Inflammatory macrophage treated with lipopolysaccharide for 1 hour (primary cell): ENCODE measurements at regions not wholly inside any gene's neighbourhood (a gene's known extent, or its start where the extent isn't known, plus 50 kb on each side); places are given as distances from the start of the nearest gene placed in this dataset.

Source experiments
- DNase-seq, 2 donors: peaks; one replicate each; pipeline ENCODE4 v3.0.0-alpha.2; 2020 to 2022

DNA sequence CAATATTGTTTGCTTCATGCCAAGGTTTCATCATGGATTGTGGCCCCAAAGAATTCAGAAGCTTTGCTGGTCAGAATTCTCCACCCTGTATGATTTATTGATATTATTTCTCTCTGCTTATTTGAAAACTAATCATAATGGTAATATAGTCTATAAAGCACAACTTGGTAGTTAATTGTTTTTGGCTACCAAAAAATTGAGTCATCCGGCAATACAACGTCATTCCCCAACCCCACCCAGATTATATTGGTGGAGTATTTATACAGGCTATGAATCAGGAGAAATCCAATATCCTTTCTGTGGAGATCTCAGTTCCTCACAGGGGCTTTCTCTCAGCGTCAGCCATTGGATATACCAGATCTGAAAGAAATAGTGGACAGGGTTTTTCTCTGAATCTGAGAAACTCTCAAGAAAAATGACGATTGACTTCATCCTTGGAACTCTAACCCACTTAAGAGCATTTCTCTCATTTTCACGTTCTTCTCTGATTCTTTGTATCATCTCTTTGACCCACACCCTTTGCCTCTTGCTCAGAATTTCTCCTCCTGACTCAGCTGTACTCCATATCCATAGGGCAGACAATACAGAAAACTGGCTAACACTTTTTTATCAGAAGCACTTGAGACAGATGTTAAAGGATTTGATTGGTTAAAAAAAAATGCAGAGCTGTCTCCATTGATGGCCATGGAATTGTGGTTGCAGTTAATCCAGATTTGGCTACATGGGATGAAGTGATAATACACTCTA lies 1055.8 kb upstream of the CADM2 start:
- no peak for DNase-seq

DNA sequence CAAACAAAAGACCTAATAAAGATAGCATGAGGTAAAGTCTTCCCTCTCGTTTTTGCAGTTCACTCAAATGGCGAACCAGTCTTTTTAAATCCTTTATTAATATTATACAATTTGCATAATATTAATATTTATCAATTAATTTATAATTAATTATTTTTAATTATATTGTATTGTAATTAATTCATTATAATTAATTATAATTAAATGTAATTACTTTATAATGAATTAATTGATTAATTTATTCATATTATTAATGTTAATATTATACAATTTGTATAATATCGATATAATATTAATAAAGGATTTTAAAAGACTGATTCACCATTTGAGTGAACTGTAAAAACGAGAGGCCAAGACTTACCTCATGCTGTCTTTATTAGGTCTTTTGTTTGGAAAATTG lies 1045.4 kb upstream of the CADM2 start:
- DNase-seq = no peak

DNA sequence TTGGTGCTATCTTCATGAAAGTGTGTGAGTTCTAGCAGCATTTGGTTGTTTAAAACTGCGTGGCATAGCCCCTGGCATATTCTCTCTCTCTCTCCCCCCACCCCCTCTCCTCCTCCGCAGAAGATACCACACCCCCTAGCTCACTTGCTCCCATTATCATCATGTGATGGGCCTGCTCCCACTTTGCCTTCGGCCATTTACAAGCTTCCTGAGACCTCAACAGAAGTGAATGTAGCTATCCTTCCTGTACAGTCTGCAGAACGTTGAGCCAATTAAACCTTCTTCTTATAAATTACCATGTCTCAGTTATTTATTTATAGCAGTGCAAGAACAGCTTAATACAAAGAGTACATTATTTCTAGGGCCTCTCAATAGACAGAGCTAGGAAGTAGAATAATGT lies 1032.5 kb upstream of the CADM2 start:
- no peak for DNase-seq

DNA sequence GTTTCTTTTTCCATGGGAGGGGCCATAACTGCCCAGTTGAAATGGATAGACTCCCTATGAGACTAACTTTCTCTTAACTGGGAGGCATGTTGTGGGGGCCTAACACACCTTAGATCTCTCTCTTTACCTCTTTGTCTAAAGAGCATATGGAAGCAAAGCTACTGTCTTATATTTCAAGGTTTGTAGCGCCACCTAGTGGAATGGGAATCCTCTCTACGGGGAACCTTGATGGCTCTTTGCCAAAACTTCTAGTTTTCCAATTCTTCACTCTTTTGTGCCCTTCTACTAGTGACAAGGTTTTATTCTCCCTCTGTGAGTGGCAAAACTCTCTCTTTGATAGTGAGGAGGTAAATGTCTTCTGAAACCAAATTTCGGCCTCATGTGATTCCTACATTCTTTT lies 1030.4 kb upstream of the CADM2 start:
- no peak for DNase-seq

DNA sequence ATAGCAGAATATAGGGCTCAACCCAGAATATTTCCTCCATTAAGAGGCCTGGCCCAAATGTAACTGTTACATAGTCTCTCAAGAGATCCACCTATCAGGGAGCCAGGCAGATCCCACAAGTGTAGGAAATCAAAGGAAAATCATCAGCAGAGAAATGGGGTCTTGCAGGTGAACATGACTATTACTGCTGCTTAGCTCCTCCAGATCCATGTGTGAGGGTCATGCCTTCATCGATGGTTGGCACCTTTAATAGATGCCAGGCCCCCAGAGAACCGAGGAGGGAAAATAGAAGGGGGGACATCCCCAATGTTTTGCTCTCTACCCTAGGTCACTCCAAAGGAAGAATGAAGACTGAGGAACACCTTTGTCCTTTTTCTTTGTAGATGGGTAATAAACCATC lies 1029.9 kb upstream of the CADM2 start:
- DNase-seq = no peak

DNA sequence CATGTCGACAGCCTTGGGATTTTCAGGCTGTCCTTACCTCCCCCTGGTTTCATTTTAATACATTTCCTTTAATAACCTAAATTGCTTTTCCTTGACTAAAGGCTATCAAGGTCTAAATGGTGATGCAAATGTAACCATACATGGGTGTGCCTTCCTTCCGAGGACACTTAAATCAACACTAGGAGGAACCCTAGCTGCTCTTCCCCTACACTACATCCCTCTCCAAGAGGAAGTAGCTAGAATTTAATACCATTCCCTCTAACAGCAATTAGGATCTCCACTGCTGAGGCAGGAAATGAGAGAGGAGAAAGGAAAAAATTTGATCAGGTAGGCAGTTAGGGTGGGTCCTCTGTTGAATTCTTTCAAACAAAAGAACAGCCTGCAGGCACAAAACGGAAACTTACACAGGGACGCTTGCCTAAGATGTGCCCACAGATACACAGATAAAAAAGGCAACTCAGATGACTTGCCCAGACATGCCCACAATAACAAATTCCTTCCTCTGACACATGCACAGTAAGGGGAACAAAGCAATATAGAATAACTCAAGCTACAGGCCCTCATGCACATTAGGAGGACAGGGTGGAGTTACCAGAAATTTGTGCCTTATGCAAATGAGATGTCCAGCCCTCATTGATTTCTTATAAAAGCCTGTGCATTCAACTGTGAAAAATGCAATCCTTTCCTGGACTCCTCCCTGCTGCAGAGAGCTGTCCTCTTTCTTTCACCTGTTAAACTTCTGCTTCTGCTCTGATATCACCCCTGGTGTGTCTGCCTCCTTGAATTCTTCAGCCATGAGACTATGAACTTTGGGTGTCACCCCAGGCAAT lies 1024.4 kb upstream of the CADM2 start:
- no peak for DNase-seq

DNA sequence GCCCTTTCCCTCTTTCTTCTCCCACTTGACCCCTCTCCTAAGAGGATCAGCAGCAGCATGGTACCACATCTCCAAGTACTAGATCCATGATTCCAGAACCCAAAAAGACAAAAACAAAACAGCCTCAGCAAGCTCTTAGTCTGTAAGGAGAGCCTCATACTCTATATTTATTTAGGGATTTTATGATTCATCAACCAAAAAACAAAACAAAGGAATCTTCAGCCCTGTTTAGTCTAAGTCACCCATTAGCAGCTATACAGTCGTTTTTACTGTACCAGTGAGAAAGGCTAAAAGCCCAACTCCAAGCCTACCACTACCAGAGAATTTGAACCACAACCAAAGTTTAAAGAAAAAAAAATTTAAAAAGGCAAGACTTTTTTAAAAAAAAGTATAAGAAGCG lies 1020.3 kb upstream of the CADM2 start:
- no peak for DNase-seq

DNA sequence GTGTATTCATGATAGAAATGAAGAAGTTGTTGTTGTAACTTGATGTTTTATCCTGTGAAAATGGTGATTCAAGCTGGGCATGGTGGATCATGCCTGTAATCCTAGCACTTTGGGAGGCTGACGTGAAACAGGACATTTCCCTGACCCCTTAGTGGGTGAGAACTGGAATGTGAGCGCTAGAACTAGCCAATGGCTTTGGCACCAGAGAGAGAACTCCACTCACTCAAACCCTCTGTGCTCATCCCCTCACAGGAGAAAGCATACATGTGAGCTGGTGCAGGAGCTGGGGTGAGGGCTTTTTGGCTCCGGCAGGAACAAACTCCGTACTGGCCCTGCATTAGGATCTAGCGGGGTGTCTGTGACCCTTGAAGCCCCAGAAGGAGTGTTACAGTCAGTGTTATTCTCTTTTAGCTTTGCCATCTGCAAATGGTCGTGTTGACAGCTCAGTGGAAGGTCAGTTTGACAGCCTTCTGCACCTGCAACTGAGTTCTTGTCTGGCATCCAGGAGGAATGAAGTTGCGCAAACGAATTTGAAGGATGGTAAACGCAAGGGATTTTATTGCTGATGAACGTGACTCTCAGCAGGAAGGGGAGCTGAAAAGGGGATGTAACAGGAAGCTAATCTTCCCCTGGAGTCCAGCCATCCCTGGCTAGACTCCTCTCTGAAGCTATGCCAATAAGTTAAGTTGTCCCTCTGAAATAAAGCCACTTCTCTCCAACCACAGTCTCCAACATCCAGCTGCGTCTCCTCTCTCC lies 1016.6 kb upstream of the CADM2 start:
- no peak for DNase-seq

DNA sequence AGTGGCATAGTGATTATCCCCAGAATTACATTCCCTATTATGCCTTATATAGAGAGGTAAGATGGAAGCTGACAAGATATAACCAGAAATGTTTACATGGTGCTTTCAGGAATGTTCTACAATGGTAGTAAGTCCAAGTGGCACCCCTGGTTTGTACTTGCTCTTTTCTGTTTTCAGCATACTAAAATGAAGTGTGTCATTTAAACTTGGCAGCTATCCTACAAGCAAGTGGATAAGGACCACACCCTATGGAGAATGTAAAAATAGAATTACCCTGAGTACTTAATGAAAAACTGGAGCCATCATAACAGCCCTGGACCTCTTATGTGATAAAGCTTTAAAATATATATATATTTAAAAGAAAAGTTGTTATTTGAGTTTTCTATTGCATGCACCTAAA lies 1012.7 kb upstream of the CADM2 start:
- no peak for DNase-seq

DNA sequence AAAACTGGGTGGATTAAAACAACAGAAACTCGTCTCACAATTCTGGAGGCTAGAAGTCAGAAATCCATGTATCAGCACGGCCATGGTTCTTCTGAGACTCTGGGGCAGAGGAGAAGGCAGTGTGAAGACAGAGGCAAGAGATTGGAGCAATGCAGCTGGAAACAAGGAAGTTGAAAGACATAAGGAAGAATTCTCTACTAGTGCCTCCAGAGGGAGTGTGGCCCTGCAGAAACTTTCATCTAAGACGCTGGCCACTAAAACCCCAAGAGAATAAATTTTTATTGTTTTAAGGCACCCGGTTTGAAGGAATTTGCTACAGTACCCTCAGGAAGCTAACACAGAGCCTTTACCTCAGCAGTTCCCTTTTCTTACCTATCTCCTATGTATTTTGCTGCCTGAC lies 1012.2 kb upstream of the CADM2 start:
- DNase-seq = no peak

DNA sequence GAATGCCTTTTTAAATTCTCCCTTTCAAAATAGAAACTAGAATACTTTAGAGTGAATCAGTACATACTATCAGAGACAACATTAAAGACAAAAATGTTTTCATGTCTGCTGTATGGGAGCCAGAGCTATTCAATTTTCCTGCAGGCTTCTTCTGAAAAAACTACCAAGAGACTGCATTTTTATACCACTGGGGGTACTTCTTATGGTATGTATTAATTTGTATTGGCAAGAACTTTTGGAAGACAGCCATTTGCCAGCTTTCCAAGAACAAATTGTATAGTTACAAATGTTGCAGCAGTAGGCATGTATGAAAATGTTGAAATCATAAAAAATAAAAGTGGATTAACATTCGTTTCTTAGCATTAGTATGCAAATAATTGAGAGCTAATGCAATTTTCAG lies 1010.0 kb upstream of the CADM2 start:
- no peak for DNase-seq

DNA sequence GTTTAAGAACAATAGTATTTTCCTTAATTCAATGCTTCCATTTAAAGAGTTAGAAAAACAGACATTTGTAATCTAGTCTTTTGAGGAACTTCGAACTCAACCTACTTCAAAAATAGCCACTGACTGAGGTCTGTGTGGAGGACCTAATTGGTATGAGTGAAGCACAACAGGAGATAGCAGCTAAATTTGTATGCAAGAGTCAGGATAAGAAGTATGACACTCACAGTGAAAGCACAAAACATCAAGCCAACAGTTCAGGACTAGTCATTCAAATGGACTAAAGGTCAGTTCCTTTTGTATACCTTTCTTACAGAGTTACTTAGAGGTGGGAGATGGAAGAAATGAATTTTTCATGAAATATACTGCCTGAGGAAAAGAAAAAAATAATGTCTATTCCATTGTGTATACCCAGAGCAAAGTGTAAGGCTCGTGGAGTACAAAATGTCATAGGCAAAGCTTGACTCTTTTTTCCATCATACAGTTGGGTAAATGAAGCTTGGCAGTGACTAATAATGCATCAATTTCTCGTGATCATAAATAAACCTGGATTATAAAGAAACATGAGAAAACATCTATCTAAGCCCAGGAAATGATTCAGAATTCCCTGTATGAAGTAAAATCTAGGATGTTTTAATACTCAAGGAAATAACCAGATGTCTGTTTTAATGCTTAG lies 1005.2 kb upstream of the CADM2 start:
- DNase-seq = no peak

DNA sequence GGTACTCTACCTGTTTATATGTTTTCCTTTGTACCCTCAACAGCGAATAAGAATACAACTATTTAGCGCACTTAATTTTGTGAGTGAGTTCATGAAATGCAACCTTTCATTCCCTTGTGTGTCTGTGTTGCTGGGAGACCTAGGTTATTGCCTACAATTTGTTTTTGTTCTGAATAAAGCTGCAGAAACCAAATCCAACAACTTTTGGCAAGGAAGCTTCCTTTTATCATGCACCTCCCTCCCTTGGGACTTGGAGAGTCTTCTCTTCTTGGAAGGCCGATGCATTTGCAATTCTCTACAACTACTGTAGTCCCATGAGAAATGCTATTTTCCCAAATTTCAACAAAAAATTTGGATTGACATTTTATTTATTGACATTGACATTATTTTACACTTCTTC lies 1002.4 kb upstream of the CADM2 start:
- no peak for DNase-seq

DNA sequence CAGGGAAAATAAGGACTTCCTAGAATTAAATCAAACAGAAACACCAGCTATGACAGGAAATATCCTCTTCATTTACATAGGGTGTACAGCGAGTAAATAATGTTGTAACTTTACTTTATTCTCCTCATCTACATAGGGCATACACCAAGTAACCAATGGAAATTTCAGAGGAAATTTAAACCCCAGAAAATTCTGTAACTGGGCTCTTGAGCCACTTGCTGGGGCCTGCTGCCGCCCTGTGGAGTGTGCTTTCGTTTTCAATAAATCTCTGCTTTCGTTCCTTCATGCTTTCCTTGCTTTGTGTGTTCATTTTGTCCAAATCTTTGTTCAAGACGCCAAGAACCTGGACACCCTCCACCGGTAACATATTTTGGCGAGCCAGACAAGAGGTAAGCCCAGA lies 990.4 kb upstream of the CADM2 start:
- DNase-seq = no peak

DNA sequence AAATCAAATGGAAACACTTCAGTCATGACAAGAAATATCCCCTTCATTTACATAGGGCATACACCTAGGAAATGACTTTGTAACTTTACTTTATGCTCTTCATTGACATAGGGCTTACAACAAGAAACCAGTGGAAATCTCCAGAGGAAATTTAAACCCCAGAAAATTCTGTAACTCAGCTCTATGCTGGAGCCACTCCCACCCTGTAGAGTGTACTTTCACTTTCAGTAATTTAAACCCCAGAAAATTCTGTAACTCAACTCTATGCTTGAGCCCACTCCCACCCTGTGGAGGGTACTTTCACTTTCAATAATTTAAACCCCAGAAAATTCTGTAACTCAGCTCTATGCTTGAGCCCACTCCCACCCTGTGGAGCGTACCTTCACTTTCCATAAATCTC lies 987.1 kb upstream of the CADM2 start:
- DNase-seq = no peak

DNA sequence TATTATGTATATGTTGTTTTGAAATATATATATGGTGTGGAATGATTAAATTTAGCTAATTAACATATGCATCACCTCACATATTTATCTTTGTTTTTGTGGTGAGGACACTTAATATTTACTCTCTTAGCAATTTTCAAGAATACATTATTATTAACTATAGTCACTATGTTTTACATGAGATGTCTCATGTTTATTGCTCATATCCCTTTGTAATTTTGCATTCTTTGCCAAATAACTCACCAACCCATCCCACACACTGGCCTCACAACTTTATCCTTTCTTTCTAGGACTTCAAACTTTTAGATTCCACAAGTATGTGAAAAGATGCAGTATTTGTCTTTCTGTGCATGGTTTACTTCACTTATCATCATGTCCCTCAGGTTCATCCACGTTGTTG lies 950.2 kb upstream of the CADM2 start:
- no peak for DNase-seq

DNA sequence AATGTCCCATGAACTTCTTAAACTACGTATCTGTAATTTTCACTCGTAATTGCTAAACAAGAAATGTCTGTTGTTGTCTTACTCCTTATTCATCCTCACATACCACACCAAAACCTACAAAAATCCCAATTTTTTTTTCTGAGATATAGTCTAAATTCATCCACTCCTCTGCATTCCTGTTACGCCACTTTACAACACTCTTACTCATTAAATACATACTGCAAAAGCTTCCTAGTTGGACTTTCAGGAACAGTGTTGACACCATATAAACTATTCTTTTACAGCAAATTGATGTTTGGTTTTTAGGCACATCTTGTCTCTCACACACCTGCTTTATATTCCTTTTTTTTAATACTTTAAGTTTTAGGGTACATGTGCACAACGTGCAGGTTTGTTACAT lies 934.9 kb upstream of the CADM2 start:
- DNase-seq = no peak

DNA sequence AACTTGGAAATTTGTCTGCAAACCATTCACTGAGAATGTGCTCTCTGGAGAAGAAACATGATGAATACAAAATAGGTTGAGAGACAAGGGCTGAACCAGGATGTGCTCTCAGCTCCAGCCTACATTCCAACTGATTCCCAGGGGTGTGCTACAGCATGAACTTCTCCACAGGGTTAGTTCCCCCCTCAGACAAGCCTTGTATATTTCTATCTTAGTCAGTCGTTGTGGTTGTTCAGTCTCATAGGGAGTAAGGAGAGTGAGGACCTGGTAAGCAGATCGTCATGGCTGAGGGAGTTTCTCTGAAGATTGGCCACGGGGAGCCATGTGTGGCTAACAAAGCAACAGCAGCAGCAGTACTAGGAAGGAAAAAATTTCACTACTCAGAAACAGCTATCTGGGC lies 919.7 kb upstream of the CADM2 start:
- no peak for DNase-seq

DNA sequence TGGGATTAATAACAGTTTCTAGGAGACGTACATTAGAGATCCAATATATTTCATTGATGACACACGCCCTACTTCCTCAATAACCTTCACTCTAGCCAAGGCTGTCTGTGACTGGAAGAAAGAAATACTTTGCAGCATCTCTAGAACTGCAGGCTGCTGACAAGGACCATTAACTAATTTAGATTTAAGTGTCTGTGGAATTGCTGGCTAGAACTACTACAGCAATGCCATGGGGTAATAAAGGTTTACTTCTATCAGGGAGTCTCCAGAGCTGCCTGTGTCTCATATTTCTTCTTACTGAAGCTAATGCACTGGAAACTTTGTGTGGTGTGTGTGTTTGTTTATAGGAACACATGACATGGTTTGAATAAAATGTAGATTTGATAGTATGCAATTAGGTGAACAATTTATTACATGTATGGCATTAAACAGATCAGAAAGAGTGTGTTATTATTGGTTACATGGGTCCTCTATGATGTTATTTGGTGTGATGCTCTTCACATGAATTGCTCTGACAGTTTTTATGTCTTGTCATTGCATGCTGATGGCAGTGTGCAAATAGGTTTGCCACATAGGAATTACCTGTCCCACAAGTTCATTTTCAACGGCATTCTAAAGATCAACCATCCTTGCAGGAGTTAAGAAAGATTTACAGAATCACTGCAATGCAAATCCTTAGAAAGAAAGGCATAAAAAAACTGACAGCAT lies 916.2 kb upstream of the CADM2 start:
- no peak for DNase-seq

DNA sequence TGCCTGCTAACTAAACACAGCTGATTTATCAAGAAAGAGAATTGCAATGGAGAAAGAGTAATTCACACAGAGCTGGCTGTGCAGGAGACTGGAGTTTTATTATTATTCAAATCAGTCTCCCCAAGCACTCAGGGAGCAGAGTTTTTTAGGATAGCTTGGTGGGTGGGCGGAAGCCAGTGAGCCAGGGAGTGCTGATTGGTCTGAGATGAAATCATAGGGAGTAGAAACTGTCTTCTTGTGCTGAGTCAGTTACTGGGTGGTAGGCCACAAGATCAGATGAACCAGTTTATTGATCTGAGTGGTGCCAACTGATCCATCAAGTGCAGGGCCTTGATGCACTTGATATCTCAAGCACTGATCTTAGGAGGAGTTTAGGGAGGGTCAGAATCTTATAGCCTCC lies 891.9 kb upstream of the CADM2 start:
- DNase-seq = no peak

DNA sequence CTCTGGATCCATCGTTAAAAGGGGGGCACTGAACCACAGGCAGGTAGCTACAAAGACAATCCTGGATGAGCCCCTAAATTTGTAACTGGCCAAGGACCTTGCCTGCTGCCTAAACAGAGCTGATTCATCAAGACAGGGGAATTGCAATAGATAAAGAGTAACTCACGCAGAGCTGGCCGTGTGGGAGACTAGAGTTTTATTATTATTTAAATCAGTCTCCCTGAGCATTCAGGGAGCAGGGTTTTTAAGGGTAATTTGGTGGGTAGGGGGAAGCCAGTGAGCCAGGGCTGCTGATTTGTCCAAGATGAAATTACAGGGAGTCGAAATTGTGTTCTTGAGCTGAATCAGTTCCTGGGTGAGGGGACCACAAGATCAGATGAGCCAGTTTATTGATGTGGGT lies 885.1 kb upstream of the CADM2 start:
- no peak for DNase-seq

DNA sequence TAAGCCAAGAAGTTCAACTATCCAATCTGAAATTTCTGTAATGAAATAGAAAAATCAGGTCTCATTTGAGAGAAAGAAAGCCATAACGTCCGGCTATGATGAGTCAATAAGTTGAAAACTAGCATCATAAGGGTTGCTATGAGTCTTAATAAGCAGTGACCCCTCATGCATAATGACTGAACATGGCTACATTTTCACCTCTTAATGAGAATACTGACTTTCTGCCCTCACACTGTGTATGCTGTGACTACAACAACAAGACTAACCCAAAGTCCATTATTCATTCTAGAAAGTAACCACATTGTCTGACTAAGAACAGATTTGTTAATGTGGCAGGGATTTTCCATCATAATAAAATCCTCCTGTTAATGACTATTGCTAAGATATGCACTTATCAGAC lies 884.0 kb upstream of the CADM2 start:
- no peak for DNase-seq

DNA sequence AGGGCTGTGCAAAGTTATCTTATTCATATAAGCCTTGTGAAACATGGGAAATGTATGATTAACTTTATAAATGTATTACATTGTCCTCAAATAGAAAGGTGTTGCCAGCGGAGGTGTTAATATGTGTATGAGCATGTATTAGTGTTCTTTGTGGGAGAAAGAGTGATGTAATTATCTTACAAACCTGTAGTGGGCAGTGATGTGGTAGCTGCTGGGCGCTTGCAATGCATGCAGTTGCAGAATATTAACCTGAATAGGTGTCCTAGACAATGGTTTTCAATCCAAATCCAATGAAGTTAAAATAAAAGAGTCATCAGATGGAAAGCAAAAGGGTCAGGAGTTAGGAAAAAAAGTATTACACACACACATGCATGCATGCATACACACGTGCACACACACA lies 881.3 kb upstream of the CADM2 start:
- DNase-seq = no peak
